HepG2 (cell line): ENCODE measurements at regions not wholly inside any gene's neighbourhood (a gene's known extent, or its start where the extent isn't known, plus 50 kb on each side); places are given as distances from the start of the nearest gene placed in this dataset.

ENCODE experiments used
- ATAC-seq: fragments of 200-7000 bp; cut with Tn5 transposase; 3 replicates; pipeline ENCODE4 v1.9.1; 2020; ENCODE audit warnings: mild to moderate bottlenecking, moderate library complexity
- BruUV-seq: library from RNA; stranded (reverse); fragments of 400-500 nt; replicated peaks from 2 replicates; lab custom pipeline; 2021; lab: Mats Ljungman, UMichigan
- CTCF ChIA-PET: fragments of 300-600 bp; formaldehyde crosslinking; extraction: SDS; loops from one replicate; lab custom pipeline; 2021; ENCODE audit warnings: low total read pairs, inconsistent platforms, low intra/inter-chr PET ratio; lab: Yijun Ruan, JAX
- POLR2A ChIA-PET: fragments of 350-600 bp; sonication (Branson Sonifier 250); formaldehyde crosslinking; loops from one replicate; lab custom pipeline; 2020; ENCODE audit warnings: antibody characterized with exemption, inconsistent platforms; lab: Yijun Ruan, JAX
- DNase-seq: peaks from one replicate; pipeline ENCODE4 v3.0.0-alpha.2; 2015; ENCODE audit warnings: low spot score
- FAIRE-seq: peaks from 3 replicates; lab custom pipeline; 2011; peaks lifted over from hg19 to GRCh38; lab: Jason Lieb, UNC
- H2AFZ ChIP-seq: one replicate; pipeline ENCODE4 v1.6.1; 2011; ENCODE audit warnings: low read length, inconsistent platforms
- H3K27ac ChIP-seq: fragments of 300-600 bp; 3 replicates; pipeline ENCODE4 v1.8.0; 2011; ENCODE audit warnings: mixed run types, mild to moderate bottlenecking, mixed read lengths, low read length, inconsistent platforms; ENCODE audit not compliant: insufficient read depth; ENCODE audit errors: extremely low read length
- H3K27me3 ChIP-seq, 2 experiments: fragments of 200-600 bp in 1 of 2; 2 replicates in 1 of 2; 3 replicates in 1 of 2; pipeline versions ENCODE4 v1.6.0 to v1.8.0; 2011; ENCODE audit warnings: low read length in 2 of 2, mild to moderate bottlenecking in 2 of 2, moderate library complexity in 2 of 2, inconsistent platforms in 1 of 2; ENCODE audit not compliant: insufficient read depth in 2 of 2, control insufficient read depth in 1 of 2
- H3K36me3 ChIP-seq, 2 experiments: fragments of 200-600 bp in 1 of 2; replicated peaks in 1 of 2; 2 replicates in 1 of 2; 3 replicates in 1 of 2; pipeline versions ENCODE4 v1.5.1 to v1.8.0; 2011; ENCODE audit warnings: low read length in 2 of 2, inconsistent platforms in 1 of 2; ENCODE audit not compliant: insufficient read depth in 2 of 2, control insufficient read depth in 1 of 2
- H3K4me1 ChIP-seq: 2 replicates; pipeline ENCODE4 v1.5.1; 2012; ENCODE audit warnings: low read length, inconsistent platforms; ENCODE audit not compliant: insufficient read depth
- H3K4me2 ChIP-seq: 2 replicates; pipeline ENCODE4 v1.6.0; 2011; ENCODE audit warnings: low read depth, low read length, inconsistent platforms
- H3K4me3 ChIP-seq, 3 experiments: fragments of 200-600 bp in 1 of 3; sonication (generic), shearing (Covaris generic) in 1 of 3; replicated peaks in 1 of 3; 2 replicates each; pipeline ENCODE4 v1.5.1; 2011 to 2016; ENCODE audit warnings: low read length in 3 of 3, inconsistent platforms in 2 of 3, low read depth in 2 of 3, mild to moderate bottlenecking in 2 of 3, control low read depth in 1 of 3, mixed read lengths in 1 of 3; ENCODE audit not compliant: insufficient read depth in 1 of 3
- H3K79me2 ChIP-seq: one replicate; pipeline ENCODE4 v1.6.1; 2011; ENCODE audit warnings: low read length, inconsistent platforms; ENCODE audit not compliant: insufficient read depth
- H3K9ac ChIP-seq: 2 replicates; pipeline ENCODE4 v1.6.0; 2011; ENCODE audit warnings: mild to moderate bottlenecking, low read depth, low read length, inconsistent platforms; ENCODE audit not compliant: insufficient read depth
- H3K9me3 ChIP-seq: 2 replicates; pipeline ENCODE4 v1.5.1; 2012; ENCODE audit warnings: mild to moderate bottlenecking, low read length
- H4K20me1 ChIP-seq: 2 replicates; pipeline ENCODE4 v1.6.0; 2011; ENCODE audit warnings: inconsistent platforms, mild to moderate bottlenecking, low read length, moderate library complexity; ENCODE audit not compliant: insufficient read depth
- ATF7 ChIP-seq, 2 experiments: fragments of 450-650 bp in 1 of 2; sonication (generic) in 1 of 2; formaldehyde crosslinking in 1 of 2; IDR thresholded peaks; 2 replicates each; pipeline versions ENCODE4 v1.4.0 to v1.6.1; 2016 to 2020; ENCODE audit warnings: antibody characterized with exemption in 1 of 2, mild to moderate bottlenecking in 1 of 2, missing genetic modification reagents in 1 of 2
- ATF7-NPFF ChIP-seq: sonication (generic); formaldehyde crosslinking; IDR thresholded peaks from 2 replicates; pipeline ENCODE4 v1.8.1; 2023; ENCODE audit warnings: mild to moderate bottlenecking, low read depth, missing genetic modification reagents, moderate library complexity
- DMTF1 ChIP-seq: sonication (generic); formaldehyde crosslinking; IDR thresholded peaks from 2 replicates; pipeline ENCODE4 v1.4.0; 2020; ENCODE audit warnings: mild to moderate bottlenecking, missing genetic modification reagents
- GATAD2A ChIP-seq: IDR thresholded peaks from 2 replicates; pipeline ENCODE4 v1.6.1; 2016
- GTF2F1 ChIP-seq: fragments of 150-350 bp; IDR thresholded peaks from 2 replicates; pipeline ENCODE4 v1.6.1; 2014; ENCODE audit warnings: low read length
- HNRNPH1 ChIP-seq: fragments of 200-400 bp; formaldehyde crosslinking; optimal IDR thresholded peaks from 2 replicates; pipeline ENCODE3; 2017; ENCODE audit warnings: mild to moderate bottlenecking, low read depth, low read length
- IRF2 ChIP-seq: IDR thresholded peaks from 2 replicates; pipeline ENCODE4 v1.6.1; 2018; ENCODE audit warnings: missing genetic modification reagents, missing compliant biosample characterization
- MBD4 ChIP-seq: IDR thresholded peaks from 2 replicates; pipeline ENCODE4 v1.6.1; 2012; ENCODE audit warnings: low read length, inconsistent platforms, borderline replicate concordance
- PAF1 ChIP-seq: IDR thresholded peaks from 2 replicates; pipeline ENCODE4 v1.6.1; 2016; ENCODE audit warnings: missing genetic modification reagents, missing compliant biosample characterization
- RBM39 ChIP-seq: fragments of 200-400 bp; formaldehyde crosslinking; IDR thresholded peaks from one replicate; pipeline ENCODE4 v1.6.1; 2018; ENCODE audit warnings: antibody characterized with exemption, mild to moderate bottlenecking, low read depth, low read length; ENCODE audit not compliant: poor library complexity, severe bottlenecking
- SMARCC2 ChIP-seq: fragments of 450-650 bp; IDR thresholded peaks from 2 replicates; pipeline ENCODE4 v1.6.1; 2017; ENCODE audit warnings: antibody characterized with exemption, mild to moderate bottlenecking
- ZBTB20 ChIP-seq: sonication (generic); formaldehyde crosslinking; IDR thresholded peaks from 2 replicates; pipeline ENCODE4 v1.8.1; 2023; ENCODE audit warnings: missing genetic modification reagents, low read depth, mild to moderate bottlenecking, borderline replicate concordance
- ZBTB40 ChIP-seq, 2 experiments: fragments of 450-650 bp in 1 of 2; sonication (generic) in 1 of 2; formaldehyde crosslinking in 1 of 2; IDR thresholded peaks; 2 replicates each; pipeline versions ENCODE4 v1.6.1 to v1.8.0; 2016 to 2022; ENCODE audit warnings: antibody characterized with exemption in 1 of 2, mild to moderate bottlenecking in 1 of 2, missing genetic modification reagents in 1 of 2
- ZNF33A ChIP-seq: sonication (generic); formaldehyde crosslinking; IDR thresholded peaks from 2 replicates; pipeline ENCODE4 v1.5.1; 2020; ENCODE audit warnings: missing genetic modification reagents, mild to moderate bottlenecking, moderate library complexity, borderline replicate concordance
- WGBS: methylation state at CpG from one replicate; pipeline ENCODE4 v1.1.6; 2017; ENCODE audit warnings: low lambda C conversion rate; 5-methylcytosine and 5-hydroxymethylcytosine counted together
- in situ Hi-C: cut with HindIII; loops from 2 replicates; pipeline ENCODE4 v1.10.0; 2017; ENCODE audit warnings: low pct_unique_long_range_greater_than_20kb; ENCODE audit not compliant: extremely low pct_ligation_motif_present
- intact Hi-C: fragments of 100-400 bp; cut with micrococcal nuclease; formaldehyde crosslinking; loops from one replicate; pipeline ENCODE4 v1.10.0; 2022; ENCODE audit not compliant: unreplicated experiment

DNA sequence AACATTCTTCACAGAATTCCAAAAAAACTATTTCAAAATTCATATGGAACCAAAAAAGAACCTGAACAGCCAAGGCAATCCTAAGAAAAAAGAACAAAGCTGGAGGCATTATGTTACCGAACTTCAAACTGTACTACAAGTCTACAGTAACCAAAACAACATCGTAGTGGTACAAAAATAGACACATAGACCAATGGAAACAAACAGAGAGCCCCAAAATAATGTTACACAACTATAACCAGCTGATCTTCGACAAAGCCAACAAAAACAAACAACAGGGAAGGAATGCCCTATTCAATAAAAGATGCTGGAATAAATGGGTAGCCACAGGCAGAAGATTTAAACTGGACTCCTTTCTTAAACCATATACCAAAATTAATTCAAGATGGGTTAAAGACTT, 1189.6 kb downstream of the PCDH18 start:
- no peaks in the 10 kb centered on the region for H3K9me3 ChIP-seq
- no peaks in the 10 kb centered on the region for H4K20me1 ChIP-seq
- WGBS = 3% methylated on average over 3 of the region's 3 CpGs
- no peak for ATAC-seq
- in situ Hi-C loops (no loop called here), intact Hi-C loops (no loop called here)
- no peak overlapping the region for H3K9ac ChIP-seq
- H3K4me2 ChIP-seq = no peak overlapping the region
- H2AFZ ChIP-seq = no peak overlapping the region
- no peak overlapping the region for H3K4me3 ChIP-seq
- ChIA-PET CTCF (no interaction called here), POLR2A (no interaction called here)
- no peak for FAIRE-seq
- H3K27me3 ChIP-seq = no peaks in the 10 kb centered on the region; a peak in 1 of 5 replicates
- H3K36me3 ChIP-seq = no peaks in the 10 kb centered on the region
- no peak overlapping the region for H3K27ac ChIP-seq
- BruUV-seq = no TSS peak
- DNase-seq = no peak
- H3K4me1 ChIP-seq = no peaks in the 10 kb centered on the region
- no peaks in the 10 kb centered on the region for H3K79me2 ChIP-seq
- no peak for TF ChIP-seq ZBTB20 (CRISPR knock-in tag)
- no peak for TF ChIP-seq RBM39
- TF ChIP-seq HNRNPH1 = no peak
- TF ChIP-seq MBD4 = no peak
- TF ChIP-seq ATF7 (IDR thresholded peaks at IDR 0.05) = no peak
- no peak for TF ChIP-seq ATF7 (CRISPR knock-in tag; IDR thresholded peaks at IDR 0.05)
- no peak for TF ChIP-seq GATAD2A (CRISPR knock-in tag)
- TF ChIP-seq ZNF33A (CRISPR knock-in tag) = no peak
- no peak for TF ChIP-seq GTF2F1
- no peak for TF ChIP-seq PAF1
- no peak for TF ChIP-seq SMARCC2
- TF ChIP-seq ZBTB40 (IDR thresholded peaks at IDR 0.05) = no peak
- TF ChIP-seq ZBTB40 (CRISPR knock-in tag; IDR thresholded peaks at IDR 0.05) = no peak
- no peak for TF ChIP-seq IRF2
- TF ChIP-seq ATF7-NPFF = no peak
- no peak for TF ChIP-seq DMTF1
